ENCODE measurements at regions not wholly inside any gene's neighbourhood (a gene's known extent, or its start where the extent isn't known, plus 50 kb on each side); places are given as distances from the start of the nearest gene placed in this dataset.
"Not testable (repeated sequence)": the region's sequence is repeated elsewhere in the genome, so short reads cannot be mapped to it uniquely, and the experiment has no call there.

DNA sequence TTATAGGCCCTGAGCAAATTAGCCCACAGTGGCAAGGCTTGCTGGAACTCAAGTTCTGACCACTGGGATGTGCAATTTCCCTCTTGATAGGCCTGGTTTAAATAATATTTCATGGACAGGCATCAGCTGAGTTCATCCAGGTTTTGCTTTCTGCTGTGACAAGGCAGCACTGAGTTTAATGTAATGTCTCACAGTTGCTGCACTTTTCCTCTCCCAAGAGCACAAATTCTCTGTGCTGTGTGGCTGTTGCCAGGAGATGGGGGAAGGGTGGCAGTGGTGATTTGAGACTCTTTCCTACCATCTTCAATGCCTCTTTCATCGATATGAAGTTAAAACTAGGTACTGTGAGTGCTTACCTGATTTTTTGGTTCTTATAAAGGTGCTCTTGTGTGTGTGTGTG, 272.8 kb upstream of the STXBP6 start:
- no peak for DNase-seq (ENCODE audit: low read depth)

DNA sequence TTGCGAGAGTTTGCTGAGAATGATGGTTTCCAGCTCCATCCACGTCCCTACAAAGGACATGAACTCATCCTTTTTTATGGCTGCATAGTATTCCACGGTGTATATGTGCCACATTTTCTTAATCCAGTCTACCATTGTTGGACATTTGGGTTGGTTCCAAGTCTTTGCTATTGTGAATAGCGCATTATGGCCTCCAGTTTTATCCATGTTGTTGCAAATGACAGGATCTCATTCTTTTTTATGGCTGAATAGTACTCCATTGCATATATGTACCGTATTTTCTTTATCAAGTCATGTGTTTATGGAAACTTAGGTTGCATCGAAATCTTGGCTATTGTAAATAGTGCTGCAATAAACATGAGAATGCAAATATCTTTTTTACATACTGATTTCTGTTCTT, 266.1 kb upstream of the STXBP6 start:
- DNase-seq (ENCODE audit: low read depth), result not testable (repeated sequence)

DNA sequence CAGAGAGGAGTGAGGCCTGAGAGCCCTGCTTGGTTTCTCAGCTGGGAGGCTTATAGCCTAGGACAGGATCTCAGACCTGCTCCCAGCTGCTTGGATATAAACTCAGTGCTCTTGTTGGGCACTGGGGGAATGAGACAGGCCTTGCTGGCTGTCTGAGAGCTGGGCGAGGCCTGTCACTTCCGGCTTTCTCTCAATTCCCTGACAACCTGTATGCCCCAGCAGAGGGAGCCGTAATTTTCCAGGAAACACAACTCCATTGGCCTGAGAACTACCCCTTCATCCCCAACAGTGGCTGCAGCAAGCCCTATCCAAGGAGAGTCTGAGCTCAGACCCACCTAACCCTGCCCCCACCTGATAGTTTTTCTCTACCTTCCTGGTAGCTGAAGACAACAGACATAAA, 258.3 kb upstream of the STXBP6 start:
- no peak for DNase-seq (ENCODE audit: low read depth)

GRCh38 chr14:25303934-25304333, 254.0 kb upstream of the STXBP6 start:
- DNase-seq (ENCODE audit: low read depth), result no peak

DNA sequence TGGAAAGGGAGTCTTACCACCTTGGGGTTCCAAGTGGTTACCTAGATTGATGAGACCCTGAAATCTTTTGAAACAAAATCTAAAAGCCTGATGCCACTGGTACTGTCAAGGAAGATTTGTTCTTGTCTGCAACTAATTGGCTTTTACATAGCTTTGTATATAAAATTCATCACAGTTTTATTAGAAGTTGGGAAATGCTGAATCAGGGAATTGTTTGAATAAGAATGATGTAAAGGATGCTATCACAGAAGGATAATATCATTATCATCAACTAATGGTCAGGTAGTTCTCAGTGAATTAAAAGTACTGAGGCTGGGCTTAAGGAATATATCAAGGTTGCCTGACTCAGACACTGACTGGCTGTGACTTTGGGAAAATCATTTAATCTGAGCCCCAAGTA, 248.3 kb upstream of the STXBP6 start:
- DNase-seq (ENCODE audit: low read depth), result no peak

DNA sequence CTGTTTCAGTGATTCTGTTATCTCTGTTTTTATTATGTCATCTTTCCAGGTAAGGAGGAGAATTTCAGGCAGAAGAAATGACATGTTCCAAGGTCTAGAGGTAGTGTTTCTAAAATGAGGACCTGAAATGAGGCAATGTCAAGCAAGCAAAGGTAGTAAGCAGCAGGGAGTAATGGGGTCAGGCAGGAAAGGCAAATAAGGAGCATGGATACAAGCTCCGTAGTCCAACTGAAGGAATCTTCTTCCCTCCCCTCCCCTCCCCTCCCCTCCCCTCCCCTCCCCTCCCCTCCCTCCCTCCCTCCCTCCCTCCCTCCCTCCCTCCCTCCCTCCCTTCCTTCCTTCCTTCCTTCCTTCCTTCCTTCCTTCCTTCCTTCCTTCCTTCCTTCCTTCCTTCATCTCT, 240.2 kb upstream of the STXBP6 start:
- DNase-seq (ENCODE audit: low read depth), result not testable (repeated sequence)

DNA sequence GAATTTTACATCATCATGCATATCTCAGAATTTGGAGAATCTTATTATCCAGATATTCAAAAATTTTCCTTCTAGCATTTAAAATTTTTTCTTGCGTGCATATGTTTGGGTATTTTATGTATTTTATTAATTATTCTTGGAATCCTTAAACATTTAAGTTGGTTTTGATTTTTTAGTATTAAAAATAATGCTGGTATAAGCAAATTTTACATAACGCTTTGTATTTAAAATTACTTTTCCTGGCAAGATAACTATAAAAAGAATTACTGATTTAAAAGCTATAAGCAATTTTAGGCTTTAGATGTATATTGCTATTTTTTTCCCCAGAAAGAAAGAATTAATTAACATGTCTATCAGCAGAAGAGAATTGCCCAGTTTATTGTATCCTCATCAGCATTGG, 224.6 kb upstream of the STXBP6 start:
- no peak for DNase-seq (ENCODE audit: low read depth)

DNA sequence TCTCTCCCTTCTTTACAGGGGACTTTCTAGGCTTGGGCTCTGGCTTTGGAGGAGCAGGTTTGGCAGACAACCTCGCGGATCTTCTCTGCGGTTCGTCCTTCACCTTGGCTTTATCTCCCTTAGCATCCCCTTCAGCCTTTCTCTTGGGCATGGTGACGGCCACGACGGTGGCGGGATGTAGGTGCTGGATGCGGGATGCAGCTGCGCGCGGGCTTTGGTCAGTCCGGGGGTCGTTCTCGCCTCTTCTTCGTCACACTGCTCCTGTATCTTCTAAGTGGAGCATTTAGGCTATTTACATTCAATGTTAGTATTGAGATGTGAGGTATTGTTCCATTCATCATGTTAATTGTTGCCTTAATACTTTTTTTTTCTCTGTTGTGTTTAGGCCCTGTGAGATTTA, 217.2 kb upstream of the STXBP6 start:
- no peak for DNase-seq (ENCODE audit: low read depth)

- no peak for DNase-seq (ENCODE audit: low read depth)
These were observed 209.5 kb upstream of the STXBP6 start for GRCh38 chr14:25259470-25259869.

DNA sequence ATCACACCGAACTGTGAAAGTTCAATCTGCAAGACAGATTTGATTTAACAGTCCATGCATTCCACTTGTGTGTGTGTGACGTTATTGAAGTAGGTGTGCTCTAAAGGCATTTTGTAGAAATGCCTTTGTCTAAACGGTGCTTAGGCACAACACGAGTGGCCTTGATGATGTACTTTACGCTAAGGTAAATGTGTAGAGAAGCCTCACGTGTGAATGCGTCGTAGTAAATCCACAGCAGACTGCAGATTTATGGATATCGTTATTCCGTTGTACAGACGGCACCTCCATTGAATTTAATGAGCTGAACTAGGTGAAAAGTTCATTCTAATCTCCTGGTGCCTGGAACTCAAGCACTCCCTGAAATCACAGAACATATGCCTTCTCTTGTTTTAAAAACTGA, 202.8 kb upstream of the STXBP6 start:
- DNase-seq (ENCODE audit: low read depth), result no peak

DNA sequence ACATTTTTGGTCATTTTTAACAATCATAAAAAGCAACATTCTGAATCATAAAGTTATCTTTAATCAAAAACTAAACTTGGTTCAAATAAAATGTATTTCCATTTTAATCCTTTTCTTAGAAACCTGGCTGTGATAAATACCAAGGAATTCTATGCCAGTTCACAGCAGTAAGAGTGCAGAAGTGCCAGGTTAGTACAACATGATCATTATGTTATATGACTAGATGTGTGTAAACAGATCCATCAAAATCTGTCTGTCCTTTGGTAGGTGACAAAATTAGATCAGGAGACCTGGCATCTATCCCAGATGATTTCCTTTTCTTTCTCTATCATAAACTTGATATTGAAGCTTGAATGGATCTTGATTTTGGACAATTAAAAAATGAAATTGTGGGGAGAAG, 200.6 kb upstream of the STXBP6 start:
- DNase-seq (ENCODE audit: low read depth), result no peak

DNA sequence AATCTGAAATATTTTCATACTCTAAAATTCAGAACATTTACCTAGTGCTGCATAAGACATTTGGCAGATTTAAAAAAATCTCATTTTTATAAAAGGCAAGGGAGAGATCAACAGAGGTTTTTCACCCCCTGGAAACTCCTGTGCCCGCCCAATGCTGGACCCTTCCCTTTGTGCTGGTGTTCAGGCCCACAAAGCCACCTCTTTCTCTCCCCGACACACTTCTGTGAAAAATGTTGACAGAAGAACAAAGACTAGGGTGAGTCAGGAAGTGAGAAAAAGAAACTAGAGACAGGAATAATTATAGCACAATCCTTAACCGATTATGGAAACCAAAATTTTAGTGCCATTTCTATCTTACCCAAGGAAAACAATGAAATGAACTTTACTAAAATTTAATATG, 197.7 kb upstream of the STXBP6 start:
- no peak for DNase-seq (ENCODE audit: low read depth)

DNA sequence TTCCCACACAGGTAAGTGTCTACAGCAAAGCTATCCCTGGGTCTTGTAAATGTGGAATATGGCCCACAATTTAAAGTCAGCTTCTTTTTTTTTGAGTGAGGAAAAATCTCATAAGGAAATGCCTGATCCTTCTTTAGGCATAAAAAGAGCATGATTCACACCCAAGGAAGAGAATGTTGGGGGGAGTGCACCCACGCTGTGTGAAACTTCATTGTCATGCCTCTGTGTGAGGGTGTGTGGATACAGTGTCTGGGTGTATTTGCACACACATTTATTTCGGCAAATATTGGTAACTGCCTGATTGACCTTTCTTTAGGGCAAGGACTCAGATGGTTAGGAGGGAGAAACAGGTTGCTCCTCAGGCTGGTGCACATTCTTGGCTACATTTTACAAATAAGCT, 196.8 kb upstream of the STXBP6 start:
- no peak for DNase-seq (ENCODE audit: low read depth)

- DNase-seq (ENCODE audit: low read depth), result no peak
These were observed 189.2 kb upstream of the STXBP6 start for GRCh38 chr14:25239170-25239569.

DNA sequence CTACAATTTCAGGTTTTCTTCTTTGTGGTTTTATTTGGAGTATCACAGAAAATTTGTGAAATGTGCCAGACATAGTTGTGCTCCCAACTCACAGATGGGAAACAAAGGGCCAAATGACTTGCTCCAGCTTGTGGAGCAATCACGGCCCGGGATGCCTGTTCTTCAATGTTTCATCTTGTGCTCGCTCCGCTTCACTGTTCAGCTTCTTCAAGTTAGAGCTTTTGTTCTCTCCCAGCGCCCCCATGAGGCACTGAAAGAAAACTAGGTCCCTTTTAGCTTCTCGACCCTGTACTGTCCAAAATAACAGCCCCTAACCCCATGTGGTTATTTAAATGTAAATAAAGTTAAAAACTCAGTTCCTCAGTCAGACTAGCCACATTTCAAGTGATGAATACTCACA, 187.9 kb upstream of the STXBP6 start:
- DNase-seq (ENCODE audit: low read depth), result no peak

GRCh38 chr14:25233613-25234012, 183.7 kb upstream of the STXBP6 start:
- DNase-seq (ENCODE audit: low read depth), result no peak

DNA sequence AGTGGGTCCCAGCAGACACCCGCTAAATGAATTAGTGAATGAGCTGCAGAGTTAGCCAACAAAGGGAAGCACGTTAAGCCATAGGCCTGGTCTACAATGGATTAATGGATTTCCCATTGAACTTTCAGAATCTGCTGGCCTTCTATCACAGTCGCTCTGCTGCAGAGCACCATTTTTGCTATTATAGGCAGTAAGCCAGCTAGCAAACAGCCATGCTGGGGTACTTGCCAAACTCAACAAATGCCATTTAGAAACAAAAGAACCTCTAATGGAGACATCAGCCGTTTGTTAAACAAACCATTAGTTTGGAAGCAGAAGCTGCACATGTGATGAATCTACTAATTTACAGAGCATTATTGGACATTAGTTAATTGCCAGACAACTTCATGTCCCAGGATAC, 181.1 kb upstream of the STXBP6 start:
- DNase-seq (ENCODE audit: low read depth), result no peak

- DNase-seq (ENCODE audit: low read depth), result no peak
These were observed 176.3 kb upstream of the STXBP6 start for GRCh38 chr14:25226214-25226613.

GRCh38 chr14:25222256-25222655, 172.3 kb upstream of the STXBP6 start:
- DNase-seq (ENCODE audit: low read depth), result no peak

GRCh38 chr14:25220514-25220913, 170.6 kb upstream of the STXBP6 start:
- no peak for DNase-seq (ENCODE audit: low read depth)

DNA sequence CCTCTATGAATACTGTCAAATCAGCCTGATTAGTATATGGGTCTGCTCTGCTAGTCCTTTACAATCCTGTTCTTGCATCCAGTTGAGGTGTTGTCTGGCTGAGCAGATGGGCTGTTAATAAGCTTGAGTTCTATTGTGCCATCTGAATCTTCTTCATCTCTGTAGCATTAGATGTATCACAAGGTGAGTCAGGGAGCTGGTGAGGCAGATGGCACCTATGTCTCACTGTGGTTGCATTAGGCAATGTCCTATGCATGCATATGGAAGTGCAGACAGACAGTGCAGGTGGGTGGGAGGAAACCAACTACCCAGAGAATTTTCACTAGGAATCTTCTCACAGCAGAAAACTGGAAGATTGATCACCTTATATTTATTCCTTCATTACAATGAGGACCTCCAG, 165.7 kb upstream of the STXBP6 start:
- no peak for DNase-seq (ENCODE audit: low read depth)

DNA sequence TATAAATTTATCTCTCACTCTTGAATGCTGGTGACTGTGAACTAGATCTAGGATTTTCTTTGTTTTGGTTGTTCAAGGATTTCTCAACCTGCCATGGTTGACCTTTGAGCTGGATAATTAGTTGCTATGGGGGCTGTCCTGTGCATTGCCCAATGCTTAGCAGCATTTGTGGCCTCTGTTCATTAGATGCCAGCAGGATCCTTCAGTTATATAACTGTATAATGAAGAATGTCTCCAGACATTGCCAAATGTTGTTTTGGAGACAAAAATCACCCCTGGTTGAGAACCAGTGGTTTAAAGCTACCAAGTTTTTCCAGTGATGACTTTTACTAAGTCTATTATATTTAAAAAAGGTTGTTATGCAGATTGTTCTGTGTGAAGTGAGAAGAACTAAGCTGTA, 147.9 kb upstream of the STXBP6 start:
- no peak for DNase-seq (ENCODE audit: low read depth)

- DNase-seq (ENCODE audit: low read depth), result no peak
These were observed 130.3 kb upstream of the STXBP6 start for GRCh38 chr14:25180221-25180620.

GRCh38 chr14:25178255-25178654, 128.3 kb upstream of the STXBP6 start:
- no peak for DNase-seq (ENCODE audit: low read depth)

All from forelimb muscle (tissue), 1 donor.